Fibroblast of the aortic adventitia (primary cell): ENCODE measurements at regions not wholly inside any gene's neighbourhood (a gene's known extent, or its start where the extent isn't known, plus 50 kb on each side); places are given as distances from the start of the nearest gene placed in this dataset.

Experiments used
- DNase-seq: peaks from one replicate; pipeline ENCODE4 v3.0.0-alpha.2; 2010; ENCODE audit warnings: low read depth
- H3K4me3 ChIP-seq: 2 replicates; pipeline ENCODE4 v1.5.1; 2011; ENCODE audit warnings: low read depth, mild to moderate bottlenecking, control low read depth, low read length, moderate library complexity
- CTCF ChIP-seq: IDR thresholded peaks from 2 replicates; pipeline ENCODE4 v1.5.1; 2011; ENCODE audit warnings: mild to moderate bottlenecking, low read length, control low read depth, inconsistent platforms; ENCODE audit not compliant: insufficient read depth

- TF ChIP-seq CTCF = no peak
- no peak for DNase-seq
- H3K4me3 ChIP-seq = no peak overlapping the region
Observed at GRCh38 chr13:53238261-53238660, 209.6 kb downstream of the OLFM4 start.

DNA sequence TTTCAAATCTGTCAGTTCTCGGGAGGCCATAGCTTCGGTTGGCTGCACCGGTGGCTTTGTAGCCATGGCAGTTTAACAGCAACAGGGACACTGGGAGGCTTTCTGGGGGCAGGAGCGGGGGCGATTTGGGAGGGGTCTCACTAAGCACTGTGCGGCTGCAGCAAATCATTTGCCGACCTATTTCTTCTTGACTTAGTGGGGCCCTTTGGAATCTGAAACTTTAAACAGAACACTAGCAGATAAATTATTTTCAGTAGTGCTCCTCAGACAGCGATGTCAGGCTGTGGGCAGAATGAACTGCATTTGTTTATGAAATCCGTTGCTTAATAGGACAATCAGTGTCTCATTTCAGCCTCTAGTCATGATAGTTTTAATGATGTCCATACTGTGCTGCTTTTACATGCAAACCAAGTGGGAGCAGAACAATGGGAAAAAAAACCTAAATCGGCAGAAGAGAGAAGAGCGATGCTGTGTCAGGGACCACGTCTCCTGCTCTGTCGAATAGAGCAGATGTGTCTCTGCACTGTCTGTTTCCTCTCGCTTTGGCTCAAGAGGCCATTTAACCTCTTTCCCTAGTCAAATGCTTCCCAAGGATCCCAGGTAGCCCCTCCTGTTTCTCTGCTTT, 211.9 kb downstream of the OLFM4 start:
- no peak overlapping the region for H3K4me3 ChIP-seq
- TF ChIP-seq CTCF = no peak
- DNase-seq = no peak

GRCh38 chr13:53241891-53242348, 213.3 kb downstream of the OLFM4 start:
- DNase-seq = no peak
- H3K4me3 ChIP-seq = no peak overlapping the region
- no peak for TF ChIP-seq CTCF

- no peak for DNase-seq
- H3K4me3 ChIP-seq = no peak overlapping the region
- no peak for TF ChIP-seq CTCF
Observed at GRCh38 chr13:53249236-53249635, 220.6 kb downstream of the OLFM4 start.

DNA sequence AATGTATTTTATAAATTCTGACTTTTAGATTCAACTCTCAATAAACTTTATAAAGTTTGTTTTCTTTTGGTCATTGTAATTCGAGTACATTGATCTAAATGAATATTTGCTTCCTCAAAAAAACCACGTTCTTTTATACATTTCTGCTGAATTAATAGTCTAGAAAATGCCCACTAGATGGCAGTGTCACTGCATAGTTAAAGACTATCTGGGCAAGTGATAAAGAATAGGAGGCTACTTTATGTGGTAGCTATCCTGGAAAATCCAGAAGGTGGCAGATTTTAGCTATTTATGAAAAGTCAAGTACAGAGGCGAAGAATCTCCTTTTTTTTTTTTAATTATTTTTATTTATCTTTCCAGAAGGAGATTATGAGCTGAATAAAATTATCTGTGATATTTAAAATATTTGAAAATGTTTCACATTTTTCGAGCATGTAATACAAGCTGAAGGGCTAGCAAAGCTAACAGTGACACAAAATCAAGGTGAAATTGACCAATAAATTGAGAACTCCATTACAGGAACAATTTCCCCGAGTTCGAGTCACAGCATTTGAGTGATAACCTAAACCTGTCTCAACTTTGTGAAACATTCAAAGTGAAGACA, 221.8 kb downstream of the OLFM4 start:
- peak; percentile 81 for DNase-seq
- H3K4me3 ChIP-seq = no peak overlapping the region
- TF ChIP-seq CTCF = peak; percentile 67

- no peak overlapping the region for H3K4me3 ChIP-seq
- TF ChIP-seq CTCF = no peak
- no peak for DNase-seq
Observed at GRCh38 chr13:53250977-53251376, 222.4 kb downstream of the OLFM4 start.

GRCh38 chr13:53254500-53254899, 225.9 kb downstream of the OLFM4 start:
- TF ChIP-seq CTCF = no peak

More at GRCh38 chr13:53254500-53254899, 225.9 kb downstream of the OLFM4 start:
- H3K4me3 ChIP-seq = no peak overlapping the region
- no peak for DNase-seq
